ENCODE measurements at regions not wholly inside any gene's neighbourhood (a gene's known extent, or its start where the extent isn't known, plus 50 kb on each side); places are given as distances from the start of the nearest gene placed in this dataset.

- H3K27ac ChIP-seq = no peak overlapping the region
- intact Hi-C loops (cut with DNase I) = loop anchor here in 1 of 2 donors (10.0 kb wide), 1 partner anchor 209 kb away; no protein-coding TSS in a partner anchor
These were observed 171.3 kb downstream of the SNCA start for GRCh38 chr4:89665662-89666061.

DNA sequence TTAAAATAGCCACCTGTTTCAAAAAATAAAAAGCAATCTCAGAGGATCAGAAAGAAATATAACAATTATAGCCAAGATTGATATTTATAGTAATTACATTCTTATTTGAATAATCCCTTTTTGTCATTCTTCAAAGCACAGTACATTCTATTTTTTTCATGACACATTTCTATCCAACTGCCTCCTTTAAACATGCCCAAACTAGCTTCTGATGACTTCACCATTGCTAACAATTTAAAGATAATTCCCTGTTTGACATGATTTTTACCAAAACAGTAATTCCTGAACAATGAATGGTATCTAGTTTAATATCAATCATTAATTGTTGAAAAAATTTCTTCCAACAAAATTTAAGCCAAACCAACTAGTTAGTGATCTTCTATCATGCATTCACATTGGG, 172.4 kb downstream of the SNCA start:
- intact Hi-C loops (cut with DNase I) = loop anchor here in 1 of 2 donors (10.0 kb wide), 1 partner anchor 210 kb away; no protein-coding TSS in a partner anchor
- Histone ChIP-seq H3K36me3 (no peaks in the 10 kb centered on the region), H3K27ac (no peak overlapping the region), H3K27me3 (no peaks in the 10 kb centered on the region), H3K9me3 (no peaks in the 10 kb centered on the region), H3K4me1 (no peaks in the 10 kb centered on the region), H3K4me3 (no peak overlapping the region)
- no peak for ATAC-seq
- TF ChIP-seq CTCF (IDR thresholded peaks at IDR 0.05) = no peak
- DNase-seq = no peak

More at GRCh38 chr4:89665662-89666061, 171.3 kb downstream of the SNCA start:
- DNase-seq = no peak
- H3K27me3 ChIP-seq = no peaks in the 10 kb centered on the region
- H3K9me3 ChIP-seq = no peaks in the 10 kb centered on the region
- no peaks in the 10 kb centered on the region for H3K36me3 ChIP-seq
- no peak for TF ChIP-seq CTCF (IDR thresholded peaks at IDR 0.05)
- no peaks in the 10 kb centered on the region for H3K4me1 ChIP-seq
- H3K4me3 ChIP-seq = no peak overlapping the region
- no peak for ATAC-seq

- no peak for ATAC-seq
- no peak for DNase-seq
- no peaks in the 10 kb centered on the region for H3K36me3 ChIP-seq
- no peaks in the 10 kb centered on the region for H3K4me1 ChIP-seq
- no peak for TF ChIP-seq CTCF (IDR thresholded peaks at IDR 0.05)
- H3K9me3 ChIP-seq = no peaks in the 10 kb centered on the region
- H3K27ac ChIP-seq = no peak overlapping the region
- intact Hi-C loops (cut with DNase I) = loop anchor here in 1 of 2 donors (10.0 kb wide), 1 partner anchor 213 kb away; no protein-coding TSS in a partner anchor
- no peaks in the 10 kb centered on the region for H3K27me3 ChIP-seq
- no peak overlapping the region for H3K4me3 ChIP-seq
These were observed 175.6 kb downstream of the SNCA start for GRCh38 chr4:89661173-89661899.

DNA sequence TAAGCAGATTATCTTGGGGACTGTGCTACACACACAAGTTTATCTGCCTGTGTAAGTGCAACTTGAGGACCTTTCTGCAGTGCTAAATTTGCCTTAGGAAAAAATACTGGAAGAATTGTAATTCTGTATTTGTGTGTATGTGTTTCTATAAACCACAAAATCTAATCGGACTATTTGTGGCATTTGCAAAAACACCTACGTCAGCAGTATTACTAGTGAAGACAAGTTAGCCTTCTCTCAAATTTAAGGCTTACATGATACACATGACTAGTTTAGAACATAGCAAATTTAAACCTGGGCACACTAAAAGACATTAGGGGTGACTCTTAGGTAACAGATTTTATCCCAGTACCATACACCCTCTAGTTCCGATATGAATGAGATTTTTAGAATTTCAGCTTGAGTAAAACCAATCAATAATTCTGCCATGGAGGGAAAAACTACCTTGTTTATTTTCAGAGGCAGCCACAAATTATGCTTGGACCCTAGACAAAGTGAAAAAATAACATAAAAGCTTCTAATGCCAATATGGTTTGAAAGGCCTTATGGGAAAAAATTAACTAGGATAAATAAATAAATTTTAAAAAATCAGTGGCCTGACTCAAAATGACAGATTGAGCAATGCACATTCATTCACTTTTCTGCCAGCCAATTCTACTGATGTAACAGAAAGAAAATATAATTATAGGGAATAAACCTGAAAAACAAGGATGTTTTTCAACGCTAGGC, 176.4 kb downstream of the SNCA start:
- Histone ChIP-seq H3K4me1 (no peaks in the 10 kb centered on the region), H3K36me3 (no peaks in the 10 kb centered on the region), H3K27me3 (no peaks in the 10 kb centered on the region), H3K4me3 (no peak overlapping the region), H3K9me3 (no peaks in the 10 kb centered on the region), H3K27ac (no peak overlapping the region)
- no peak for ATAC-seq
- intact Hi-C loops (cut with DNase I) = loop anchor here in 1 of 2 donors (10.0 kb wide), 1 partner anchor 214 kb away; no protein-coding TSS in a partner anchor
- no peak for TF ChIP-seq CTCF (IDR thresholded peaks at IDR 0.05)
- no peak for DNase-seq

- no peak for ATAC-seq
- intact Hi-C loops (cut with DNase I) = no loop called here
- no peak for TF ChIP-seq CTCF (IDR thresholded peaks at IDR 0.05)
- Histone ChIP-seq H3K9me3 (no peaks in the 10 kb centered on the region), H3K27ac (no peak overlapping the region), H3K4me3 (no peak overlapping the region), H3K27me3 (no peaks in the 10 kb centered on the region), H3K36me3 (no peaks in the 10 kb centered on the region), H3K4me1 (no peaks in the 10 kb centered on the region)
- no peak for DNase-seq
These were observed 178.3 kb downstream of the SNCA start for GRCh38 chr4:89658701-89659024.

Data from left lung (tissue), 4 donors.